Kidney tubule cell (primary cell): ENCODE measurements at regions not wholly inside any gene's neighbourhood (a gene's known extent, or its start where the extent isn't known, plus 50 kb on each side); places are given as distances from the start of the nearest gene placed in this dataset.
A peak's percentile ranks its signal among the peaks of the same experiment; 100 is the strongest.
"Not testable (repeated sequence)": the region's sequence is repeated elsewhere in the genome, so short reads cannot be mapped to it uniquely, and the experiment has no call there.

Experiments used
- DNase-seq: peaks from one replicate; pipeline ENCODE4 v3.0.0-alpha.2; 2018; ENCODE audit warnings: low spot score

DNA sequence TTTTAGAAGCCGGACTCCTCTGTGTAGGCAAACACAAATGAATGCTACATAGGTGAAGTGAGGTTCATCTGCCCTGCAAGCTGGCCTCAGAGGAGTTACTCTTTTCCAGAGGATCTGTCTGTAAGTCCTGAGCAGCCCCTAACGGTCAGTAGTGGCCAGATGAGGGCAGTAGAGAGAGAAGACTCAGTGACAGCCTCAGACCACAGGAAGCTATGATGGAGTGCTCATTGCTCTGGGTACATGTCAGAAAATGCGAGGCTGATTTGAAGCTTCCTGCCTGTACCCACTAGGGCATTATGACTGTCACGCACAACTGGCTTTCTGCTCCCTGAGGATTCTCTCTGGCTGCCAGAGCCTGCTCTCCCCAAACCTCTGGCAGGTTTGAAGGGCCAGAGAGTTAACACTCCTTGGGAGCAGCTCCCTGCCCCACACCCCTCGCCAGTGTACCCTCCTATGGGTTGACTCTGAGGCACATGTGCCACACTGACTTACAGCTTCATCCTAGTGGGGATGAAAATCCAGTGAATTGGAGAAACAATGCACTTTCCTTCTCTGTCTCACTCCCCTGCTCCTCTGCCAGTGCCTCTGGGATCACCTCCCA, 141.5 kb downstream of the GABRG2 start:
- DNase-seq: peak; percentile 79

DNA sequence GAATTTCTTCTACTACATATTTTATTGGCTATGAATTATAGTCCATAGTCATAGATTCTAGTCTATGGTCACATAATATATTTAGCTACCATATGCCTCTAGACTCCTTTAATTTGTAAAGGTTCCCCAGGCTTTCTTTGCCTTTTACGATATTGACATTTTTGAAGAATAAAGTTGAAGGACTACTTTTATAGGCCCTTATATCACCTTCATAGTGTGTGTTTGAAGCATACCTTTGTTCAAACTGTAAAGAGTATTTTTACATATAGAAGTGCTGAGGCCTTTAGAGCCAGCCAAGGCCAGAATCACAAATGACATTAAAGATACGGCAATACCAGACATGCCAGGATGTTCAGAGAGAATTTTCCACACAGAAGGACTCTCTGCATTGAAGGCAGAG, 147.0 kb downstream of the GABRG2 start:
- DNase-seq: no peak

DNA sequence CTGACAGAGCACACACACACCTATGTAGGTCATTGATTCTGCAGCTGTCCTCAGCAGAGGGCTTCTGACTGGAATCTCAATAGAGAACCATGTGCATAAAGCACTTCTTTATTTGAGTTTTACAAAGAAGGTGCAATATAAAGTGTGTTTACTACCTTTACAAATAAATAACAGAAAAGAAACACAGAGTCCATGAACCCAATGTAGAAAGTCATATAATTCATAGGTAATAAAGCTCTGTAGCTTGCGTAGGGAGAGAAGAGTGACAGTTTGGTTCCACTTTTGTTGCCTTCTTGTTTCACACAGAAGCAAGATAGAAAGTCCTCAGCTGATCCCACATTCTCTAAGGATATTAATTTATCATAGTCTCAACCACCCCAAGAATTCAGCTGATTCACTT, 149.5 kb downstream of the GABRG2 start:
- DNase-seq: no peak

DNA sequence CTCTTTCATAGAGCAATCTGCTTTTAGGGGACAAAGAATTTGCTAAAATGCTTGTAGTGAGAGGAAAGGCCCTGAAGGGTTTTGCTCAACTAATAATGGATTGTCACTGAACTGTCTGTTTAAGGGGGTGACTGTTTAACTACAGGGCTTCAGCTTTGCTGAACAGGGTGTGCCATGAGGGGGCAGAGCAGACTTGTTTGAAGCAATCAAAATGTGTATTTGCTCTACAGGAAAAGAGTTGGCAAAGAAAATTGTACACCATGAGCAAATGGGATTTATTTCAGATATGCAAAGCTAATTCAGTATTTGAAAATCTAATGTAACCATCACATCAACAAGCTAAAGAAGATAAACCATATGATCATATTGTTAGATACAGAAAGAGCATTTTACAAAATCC, 154.3 kb downstream of the GABRG2 start:
- no peak for DNase-seq

DNA sequence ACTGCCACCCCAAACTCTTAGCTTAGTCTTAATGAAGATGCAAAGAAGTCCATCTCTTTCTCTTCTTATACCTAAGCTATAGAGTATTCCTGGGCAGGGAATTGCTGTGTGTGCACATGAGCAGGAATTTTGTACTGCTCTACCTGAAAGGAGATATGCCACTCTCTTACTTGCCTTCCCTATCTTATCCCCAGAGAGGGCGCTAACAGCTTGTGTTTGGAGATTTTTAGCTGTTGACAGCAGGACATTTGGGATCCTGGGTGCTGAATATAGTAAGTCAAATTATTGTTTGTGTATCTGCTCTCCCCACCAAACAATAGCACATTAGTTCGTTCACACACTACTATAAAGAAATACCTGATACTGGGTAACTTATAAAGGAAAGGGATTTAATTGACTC, 159.5 kb downstream of the GABRG2 start:
- DNase-seq: peak; percentile 5

DNA sequence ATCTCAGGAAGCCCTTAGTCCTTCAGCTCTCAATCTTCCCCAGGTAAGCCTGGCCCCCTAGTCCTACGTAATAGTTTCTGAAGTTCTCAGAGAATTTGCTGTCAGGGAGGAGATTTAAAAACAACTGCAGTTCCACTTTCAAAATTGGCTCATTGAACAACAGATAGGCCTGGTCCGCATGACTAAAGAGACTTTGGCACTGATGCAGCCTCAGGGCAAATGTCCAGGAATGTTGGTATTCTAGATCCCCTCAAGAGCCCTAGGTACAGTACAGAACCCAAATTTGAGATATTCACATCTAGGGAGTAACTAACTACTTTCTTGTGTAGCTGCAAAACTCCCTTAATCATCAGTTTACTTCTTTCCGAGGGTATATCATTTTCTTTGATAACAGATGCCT, 162.8 kb downstream of the GABRG2 start:
- no peak for DNase-seq

DNA sequence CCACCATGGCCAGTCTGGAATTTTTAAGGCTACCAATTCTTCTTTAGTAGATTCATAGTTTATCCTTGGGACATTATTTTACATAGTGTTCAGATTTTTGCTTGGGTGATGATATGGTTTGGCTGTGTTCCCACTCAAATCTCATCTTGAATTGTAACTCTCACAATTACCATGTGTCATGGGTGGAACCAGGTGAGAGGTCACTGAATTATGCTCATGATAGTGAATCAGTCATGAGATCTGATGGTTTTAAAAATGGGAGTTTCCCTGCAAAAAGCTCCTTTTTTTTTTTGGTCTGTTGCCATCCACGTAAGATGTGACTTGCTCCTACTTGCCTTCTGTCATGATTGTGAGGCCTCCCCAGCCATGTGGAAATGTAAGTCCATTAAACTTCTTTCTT, 163.9 kb downstream of the GABRG2 start:
- no peak for DNase-seq

DNA sequence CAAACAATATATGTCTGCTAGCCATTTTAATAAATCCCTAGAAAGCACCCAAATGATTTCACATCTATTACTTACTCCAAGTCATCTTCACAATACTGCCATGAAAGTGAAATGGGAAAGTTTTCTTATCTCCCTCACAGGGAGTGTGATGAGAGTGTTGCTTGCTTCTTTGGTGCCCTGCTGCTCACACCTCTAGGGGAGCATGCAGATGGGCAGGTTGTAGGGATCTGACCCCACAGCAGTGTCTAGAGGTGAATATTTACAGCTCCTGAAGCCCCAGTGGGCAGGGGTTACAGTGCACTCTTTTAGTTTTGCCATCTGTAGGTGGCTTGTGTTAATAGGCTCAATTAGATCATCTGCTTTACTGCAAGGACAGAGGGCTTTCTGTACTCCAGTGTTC, 173.2 kb downstream of the GABRG2 start:
- no peak for DNase-seq

DNA sequence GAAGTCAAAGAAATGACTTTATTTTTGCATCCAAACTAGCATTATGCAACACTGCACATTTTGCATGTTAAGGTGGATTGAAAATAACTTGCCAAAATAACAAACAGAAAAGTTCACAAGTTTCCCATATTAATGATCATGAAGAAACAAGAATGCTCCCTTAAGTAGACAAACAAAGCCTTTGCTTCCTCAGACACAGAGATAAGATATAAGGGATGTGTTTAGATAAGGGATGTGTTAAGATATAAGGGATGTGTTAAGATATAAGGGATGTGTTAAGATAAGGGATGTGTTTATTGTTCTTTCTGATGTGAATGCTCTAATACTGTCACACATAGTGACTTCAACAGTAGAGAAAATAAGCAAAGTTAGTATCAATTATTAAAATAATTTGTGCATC, 174.8 kb downstream of the GABRG2 start:
- DNase-seq: no peak

DNA sequence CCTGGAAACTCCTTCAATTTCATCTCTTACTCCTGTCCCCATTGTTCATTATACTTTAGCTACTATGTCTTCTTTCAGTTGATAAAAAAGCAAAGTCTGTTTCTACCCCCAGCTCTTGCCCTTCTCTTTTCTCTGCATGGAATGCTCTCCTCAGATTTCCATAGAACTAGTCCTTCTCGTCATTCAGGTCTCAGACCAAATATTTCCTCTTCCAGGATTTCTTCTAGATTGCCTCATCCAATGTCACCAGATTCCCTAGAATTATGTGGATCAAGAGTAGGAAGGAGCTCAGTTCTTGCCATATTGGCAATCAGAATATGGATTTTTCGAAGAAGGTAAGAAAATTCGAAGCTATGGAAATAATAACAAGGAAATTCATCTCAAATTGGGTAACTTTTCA, 176.1 kb downstream of the GABRG2 start:
- no peak for DNase-seq

DNA sequence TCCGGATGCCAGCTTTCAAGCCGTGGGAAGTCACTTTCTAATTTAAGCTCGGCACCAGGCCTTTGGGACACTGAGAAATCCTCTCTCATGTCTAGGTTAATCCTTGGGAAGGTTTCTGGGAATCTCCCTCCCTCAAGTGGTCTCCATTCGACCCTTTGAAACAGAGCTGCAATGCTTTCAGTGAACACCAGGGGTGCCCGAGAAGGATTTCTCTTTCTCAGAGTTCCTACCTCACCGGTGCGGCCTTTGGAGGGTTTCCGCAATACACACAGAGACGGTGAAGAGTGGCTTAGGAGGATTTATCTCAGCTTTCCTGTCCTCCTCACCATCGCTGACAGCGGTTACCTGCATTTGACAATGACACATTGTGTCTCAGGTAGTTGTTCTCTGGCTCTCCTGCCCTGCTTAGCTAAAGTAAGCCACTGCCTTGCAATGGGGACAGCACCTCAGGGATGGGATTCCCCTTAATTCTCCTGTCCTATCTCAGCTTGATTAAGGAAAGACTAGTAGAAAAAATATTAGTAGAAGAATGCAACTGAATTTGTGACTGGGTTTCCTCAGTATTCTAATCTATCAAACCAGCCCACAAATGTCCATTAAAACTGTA, 180.6 kb downstream of the GABRG2 start:
- no peak for DNase-seq

DNA sequence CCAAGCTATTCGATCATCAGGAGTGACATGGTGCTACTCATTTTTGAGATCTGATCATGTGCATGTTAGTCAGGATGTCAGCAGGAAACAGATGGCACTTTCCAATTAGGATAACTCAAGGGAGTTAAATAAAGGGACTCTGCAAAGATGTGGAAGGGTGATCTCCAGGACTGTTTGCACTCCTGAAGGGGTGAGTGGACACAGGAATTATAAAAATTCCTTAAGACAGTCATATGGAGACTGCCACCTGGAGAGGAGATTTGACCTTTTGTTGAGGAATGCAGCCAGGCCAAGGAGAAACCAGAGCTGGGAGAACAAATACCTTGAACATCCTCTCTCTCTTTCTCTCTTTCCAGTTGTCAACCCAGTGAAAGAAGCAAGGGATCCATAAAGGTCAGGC, 189.1 kb downstream of the GABRG2 start:
- peak; percentile 72 for DNase-seq

DNA sequence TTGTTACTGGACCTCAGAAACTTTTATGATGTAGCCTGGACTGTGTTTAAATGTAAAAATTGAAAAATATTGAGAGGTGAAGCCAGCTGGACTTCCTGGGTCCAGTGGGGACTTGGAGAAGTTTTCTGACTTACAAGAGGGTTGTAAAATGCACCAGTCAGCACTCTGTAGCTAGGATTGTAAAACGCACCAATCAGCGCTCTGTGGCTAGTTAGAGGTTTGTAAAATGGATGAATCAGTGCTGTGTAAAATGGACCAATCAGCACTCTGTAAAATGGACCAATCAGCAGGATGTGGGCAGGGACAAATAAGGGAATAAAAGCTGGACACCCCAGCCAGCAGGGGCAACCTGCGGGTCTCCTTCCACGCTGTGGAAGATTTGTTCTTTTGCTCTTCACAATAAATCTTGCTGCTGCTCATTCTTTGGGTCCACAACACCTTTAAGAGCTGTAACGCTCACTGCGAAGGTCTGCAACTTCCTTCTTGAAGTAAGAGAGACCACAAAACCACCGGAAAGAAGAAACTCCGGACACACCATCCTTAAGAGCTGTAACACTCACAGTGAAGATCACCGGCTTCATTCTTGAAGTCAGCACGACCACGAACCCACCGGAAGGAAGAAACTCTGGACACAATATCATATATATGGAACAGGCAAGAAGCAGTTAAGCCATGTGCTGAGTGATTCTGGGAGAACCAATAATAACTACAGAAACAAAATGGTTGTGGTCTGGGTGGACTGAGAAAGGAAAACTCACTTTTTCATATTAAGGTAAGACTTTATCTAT, 201.3 kb downstream of the GABRG2 start:
- no peak for DNase-seq

DNA sequence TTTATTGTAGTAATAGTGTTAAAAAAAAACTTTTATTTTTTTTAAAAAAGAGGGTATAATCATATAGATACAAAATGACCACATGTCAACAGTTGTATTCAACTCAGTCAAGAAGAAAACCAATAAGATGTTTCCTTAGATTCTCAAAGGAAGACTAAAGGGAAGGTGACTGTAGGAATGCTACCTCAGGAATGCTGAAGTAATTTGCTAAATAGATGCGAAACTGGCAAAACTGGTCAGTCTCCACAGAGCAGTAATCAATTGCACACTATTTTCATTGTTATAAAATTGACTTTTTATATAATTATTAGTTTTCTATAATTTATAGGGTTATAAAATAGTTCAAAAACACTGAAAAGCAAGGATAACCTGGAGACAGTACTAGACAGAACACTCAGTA, 204.8 kb downstream of the GABRG2 start:
- DNase-seq: no peak

DNA sequence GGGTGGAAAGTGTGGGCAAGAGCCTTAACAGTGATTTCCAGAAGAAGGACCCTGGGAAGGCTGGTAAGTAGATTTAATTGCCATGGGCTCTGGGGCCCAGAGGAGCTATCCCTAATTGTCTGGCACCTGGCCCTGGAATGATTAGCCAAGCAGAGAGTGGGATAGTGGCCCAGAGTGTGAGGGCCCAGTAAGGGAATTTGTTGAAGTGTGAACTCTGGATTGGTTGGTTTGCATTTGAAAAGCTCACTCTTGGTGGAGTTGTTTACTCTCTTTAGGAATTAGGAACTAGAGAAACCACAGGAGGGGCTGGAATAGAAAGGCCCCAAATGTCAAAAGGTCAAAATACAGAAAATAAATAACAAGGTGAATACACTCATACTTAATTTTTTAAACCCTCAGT, 207.1 kb downstream of the GABRG2 start:
- no peak for DNase-seq

DNA sequence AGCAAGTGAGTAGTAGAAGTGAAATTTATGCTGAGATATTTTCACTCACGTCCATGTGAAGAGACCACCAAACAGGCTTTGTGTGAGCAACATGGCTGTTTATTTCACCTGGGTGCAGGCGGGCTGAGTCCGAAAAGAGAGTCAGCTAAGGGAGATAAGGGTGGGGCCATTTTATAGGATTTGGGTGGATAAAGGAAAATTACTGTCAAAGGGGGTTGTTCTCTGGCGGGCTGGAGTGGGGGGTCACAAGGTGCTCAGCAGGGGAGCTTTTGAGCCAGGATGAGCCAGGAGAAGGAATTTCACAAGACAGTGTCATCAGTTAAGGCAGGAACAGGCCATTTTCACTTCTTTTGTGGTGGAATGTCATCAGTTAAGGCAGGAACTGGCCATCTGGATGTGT, 207.8 kb downstream of the GABRG2 start:
- not testable (repeated sequence) for DNase-seq

DNA sequence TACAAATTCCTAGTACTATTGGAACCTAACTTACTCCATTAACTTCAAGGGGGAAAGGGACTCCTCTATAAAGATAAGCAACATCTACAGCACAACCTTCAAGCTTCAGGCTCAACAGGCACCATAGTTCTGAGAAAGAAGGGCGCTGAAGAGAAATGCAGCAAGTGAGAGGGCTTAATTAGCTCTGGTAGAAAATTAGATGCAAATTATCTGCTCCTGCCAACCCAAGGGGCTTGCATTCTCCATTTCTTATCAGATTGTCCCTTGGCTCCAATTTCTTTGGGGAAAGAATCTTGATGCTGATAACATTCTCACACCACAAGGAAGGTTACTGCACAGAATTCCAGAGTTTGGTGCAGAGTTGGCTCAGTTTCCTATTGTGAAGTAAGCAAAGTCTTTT, 214.6 kb downstream of the GABRG2 start:
- no peak for DNase-seq

DNA sequence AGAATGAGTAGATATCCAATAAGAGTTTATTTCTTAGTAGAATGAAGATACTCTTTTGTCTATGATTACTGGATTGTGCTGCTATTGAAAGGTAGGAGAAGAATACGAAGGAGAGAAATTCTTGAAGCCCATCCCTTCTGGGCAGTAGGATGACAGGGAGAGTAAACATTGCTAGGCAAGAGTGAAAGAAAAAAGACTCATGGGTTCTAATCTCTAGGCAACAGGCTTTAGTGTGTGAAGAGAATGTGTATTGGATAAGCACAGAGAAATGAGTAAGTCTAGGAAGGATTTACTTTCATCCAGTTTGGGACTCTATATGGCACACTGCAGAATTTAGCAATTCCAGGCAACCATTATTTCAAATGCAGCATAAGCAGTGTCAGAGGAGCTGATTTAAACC, 216.0 kb downstream of the GABRG2 start:
- DNase-seq: no peak

DNA sequence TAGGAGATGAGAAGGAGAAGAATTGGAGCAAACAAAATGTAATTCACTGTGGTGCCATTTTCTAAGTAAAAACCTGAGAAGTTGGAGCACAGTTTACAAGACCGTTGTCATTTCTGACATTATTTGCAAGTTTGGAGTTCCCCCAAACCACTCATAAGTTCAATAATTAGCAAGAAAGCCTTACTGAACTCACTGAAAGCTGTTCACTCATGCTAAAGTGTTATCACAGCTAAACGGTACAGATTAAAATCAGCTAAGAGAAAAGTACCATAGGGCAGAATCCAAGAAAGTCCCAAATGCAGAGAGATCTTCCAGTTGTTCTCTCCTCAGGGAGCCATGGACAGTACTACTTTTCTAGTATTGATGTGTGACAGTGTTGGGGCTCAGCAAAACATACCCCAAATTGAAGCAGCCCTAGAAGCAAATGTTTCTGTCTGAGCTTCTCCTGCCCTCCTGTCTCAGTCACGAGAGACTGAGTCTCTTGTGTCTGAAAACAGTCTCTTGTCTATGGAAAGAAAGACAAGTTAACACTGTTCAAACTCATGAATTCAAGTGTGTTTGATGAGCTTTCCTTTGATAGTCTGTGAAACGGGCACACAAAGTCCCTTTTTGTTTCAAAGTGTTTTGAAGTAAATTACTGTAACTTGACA, 221.2 kb downstream of the GABRG2 start:
- DNase-seq: no peak

DNA sequence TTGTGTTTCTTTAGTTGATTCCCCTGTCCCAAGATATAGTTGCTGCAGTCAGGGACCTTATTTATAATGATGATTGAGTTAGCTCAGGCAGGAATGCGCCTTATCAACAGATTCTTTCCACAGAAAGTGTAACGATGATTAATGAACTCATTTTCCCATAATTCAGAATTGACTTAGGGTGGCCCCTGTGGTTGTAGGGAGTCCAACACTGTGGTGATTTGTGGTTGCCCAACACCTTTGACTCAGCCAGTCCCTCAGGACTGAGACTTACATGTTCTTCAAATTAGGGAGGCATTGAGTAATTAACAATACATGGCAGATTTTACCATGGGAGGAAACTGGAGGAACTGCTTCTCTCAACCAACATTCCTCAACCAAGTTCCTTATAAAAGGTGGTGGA, 221.9 kb downstream of the GABRG2 start:
- DNase-seq: no peak

DNA sequence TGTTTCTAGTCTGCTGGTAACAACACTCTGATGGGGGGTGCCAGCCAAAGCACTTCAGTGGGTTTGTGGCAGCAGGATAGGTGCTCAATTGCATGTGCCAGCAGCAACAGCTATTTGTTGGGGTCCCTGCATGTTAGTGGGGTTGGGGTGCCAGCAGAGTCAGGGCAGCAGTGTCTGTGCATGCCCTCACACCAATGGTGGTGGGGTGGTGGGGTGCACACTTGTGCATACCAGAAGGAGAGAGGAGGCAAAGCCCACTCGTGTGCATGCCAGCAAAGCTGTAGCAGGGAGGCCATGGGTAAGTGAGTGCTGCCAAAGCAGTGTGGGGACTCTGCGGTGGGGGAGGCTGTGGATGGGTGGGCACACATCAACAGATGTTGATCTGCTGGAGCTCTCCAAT, 232.2 kb downstream of the GABRG2 start:
- DNase-seq: no peak

DNA sequence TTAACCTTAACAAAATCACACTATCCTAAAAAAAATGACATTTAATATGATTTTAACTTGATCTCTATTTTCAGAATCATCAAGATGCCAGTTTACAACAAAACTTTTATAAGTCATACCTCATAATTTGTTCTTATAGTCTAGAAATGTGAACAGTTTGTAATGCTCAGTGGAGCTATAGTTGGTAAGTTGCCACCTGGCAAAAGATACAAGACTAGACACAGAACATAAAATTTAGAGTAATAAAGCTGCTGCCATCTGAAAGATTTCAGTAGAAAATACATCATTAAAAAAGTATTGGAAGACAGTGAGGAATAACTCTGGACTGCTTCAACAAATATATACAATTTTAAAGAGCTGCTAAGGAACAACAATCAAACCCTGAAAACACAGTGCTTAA, 233.8 kb downstream of the GABRG2 start:
- no peak for DNase-seq

DNA sequence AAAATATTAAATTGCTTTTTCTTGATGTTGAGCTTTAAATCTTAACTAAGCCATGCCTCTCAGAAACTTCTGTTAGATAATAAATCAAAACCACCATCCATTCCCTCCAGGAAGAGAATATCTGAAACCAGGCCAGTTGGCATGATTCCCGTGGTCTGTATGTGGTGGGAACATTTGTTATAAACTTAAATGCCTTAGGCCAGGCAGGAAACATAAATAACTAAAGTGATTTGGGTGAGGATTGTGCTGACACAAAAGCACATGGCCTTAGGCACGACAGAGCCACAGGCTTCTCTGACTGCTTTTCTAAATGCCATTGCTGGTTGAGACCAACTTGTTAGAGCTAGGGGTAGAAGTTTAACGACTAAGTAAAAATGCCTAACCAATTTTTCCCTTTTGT, 255.9 kb downstream of the GABRG2 start:
- DNase-seq: peak; percentile 29
